Tibial nerve (tissue), 4 donors: ENCODE measurements at regions not wholly inside any gene's neighbourhood (a gene's known extent, or its start where the extent isn't known, plus 50 kb on each side); places are given as distances from the start of the nearest gene placed in this dataset.

Experiments
- DNase-seq, 2 donors: peaks; one replicate each; pipeline ENCODE4 v3.0.0-alpha.2; 2019; ENCODE audit warnings: low spot score in 2 of 2
- H3K27ac ChIP-seq, 4 donors: fragments of 200-600 bp; sonication (generic) in 3 of 4; one replicate each; pipeline ENCODE4 v1.5.1; 2017 to 2019; ENCODE audit warnings: mild to moderate bottlenecking in 1 of 4
- H3K27me3 ChIP-seq, 2 donors: fragments of 200-600 bp; sonication (generic) in 1 of 2; one replicate each; pipeline versions ENCODE4 v1.5.1 to v1.6.0; 2017 to 2019
- H3K36me3 ChIP-seq, 3 donors: fragments of 200-600 bp; sonication (generic); one replicate each; pipeline ENCODE4 v1.5.1; 2018 to 2019
- H3K4me1 ChIP-seq, 4 donors: fragments of 200-600 bp; sonication (generic) in 3 of 4; one replicate each; pipeline ENCODE4 v1.5.1; 2017 to 2019
- H3K4me3 ChIP-seq, 4 donors: fragments of 200-600 bp; sonication (generic) in 3 of 4; one replicate each; pipeline ENCODE4 v1.5.1; 2017 to 2019; ENCODE audit warnings: mild to moderate bottlenecking in 1 of 4, moderate library complexity in 1 of 4
- H3K9me3 ChIP-seq, 4 donors: fragments of 200-600 bp; sonication (generic) in 3 of 4; one replicate each; pipeline ENCODE4 v1.5.1; 2017 to 2019
- EP300 ChIP-seq, 2 donors: sonication (generic); formaldehyde crosslinking; IDR thresholded peaks; one replicate each; pipeline ENCODE4 v1.6.1; 2017; ENCODE audit warnings: antibody characterized with exemption in 2 of 2, mild to moderate bottlenecking in 1 of 2
- POLR2A ChIP-seq, 2 donors: fragments of 450-650 bp; IDR thresholded peaks; one replicate each; pipeline ENCODE4 v1.6.1; 2017; ENCODE audit warnings: antibody characterized with exemption in 2 of 2, mild to moderate bottlenecking in 2 of 2, moderate library complexity in 2 of 2
- WGBS, 2 donors: methylation state at CpG; one replicate each; pipeline ENCODE4 v1.1.5; 2018; 5-methylcytosine and 5-hydroxymethylcytosine counted together
- TF ChIP-seq, protein P1 (sequence below), 5 experiments: fragments of 200-600 bp in 3 of 5; fragments of 450-650 bp in 2 of 5; sonication (generic) in 3 of 5; IDR thresholded peaks; one replicate each; pipeline ENCODE4 v1.5.1; 2016 to 2019; ENCODE audit warnings: antibody characterized with exemption in 5 of 5, mild to moderate bottlenecking in 3 of 5, moderate library complexity in 2 of 5

DNA sequence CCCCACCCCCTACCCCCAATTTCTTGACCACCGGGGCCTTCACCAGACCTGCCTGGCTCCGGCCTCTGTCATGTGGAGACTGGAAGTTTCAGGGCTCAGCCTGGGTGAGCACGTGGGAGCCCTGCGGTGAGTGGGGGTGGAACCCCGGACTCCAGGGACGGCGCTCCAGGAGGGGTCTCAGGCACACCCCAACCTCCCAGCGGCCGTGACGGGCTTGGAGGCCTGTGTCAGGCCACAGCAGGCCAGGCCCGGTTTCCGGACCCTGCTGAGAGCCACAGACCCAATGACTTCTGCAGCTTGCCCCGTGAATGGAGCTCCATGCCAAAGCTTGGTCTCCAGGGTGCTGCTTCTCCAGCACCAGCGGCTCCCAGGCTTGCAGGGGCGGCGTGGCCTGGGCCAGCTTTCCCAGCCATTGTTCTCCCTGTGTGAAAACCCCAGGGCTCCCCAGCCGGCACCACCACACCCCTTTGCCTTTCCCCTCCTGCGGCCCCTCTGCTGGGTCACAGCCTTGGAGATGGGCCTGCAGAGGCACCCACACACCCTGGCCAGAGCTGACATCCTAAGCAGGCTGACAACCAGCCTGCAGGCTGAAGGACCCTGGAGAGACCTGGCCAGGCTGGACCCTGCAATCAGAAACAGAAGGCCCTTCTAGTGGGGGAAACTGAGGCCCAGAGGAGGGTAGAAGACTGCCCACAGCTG, 186.2 kb upstream of the C14orf180 start:
- DNase-seq: no peak
- Histone ChIP-seq H3K9me3 (peaks cover 0 to 26% (median 4%) of the 10 kb centered on the region in 4 donors), H3K27ac (no peak overlapping the region), H3K4me3 (no peak overlapping the region), H3K27me3 (peaks cover 0 to 6% of the 10 kb centered on the region in 2 donors), H3K36me3 (no peaks in the 10 kb centered on the region), H3K4me1 (peaks cover 0 to 14% (median 3%) of the 10 kb centered on the region in 4 donors)
- 70 to 80% methylated on average over 15 to 18 of the region's 18 CpGs for WGBS, 2 donors
- TF ChIP-seq POLR2A (IDR thresholded peaks at IDR 0.05) (no peak), EP300 (IDR thresholded peaks at IDR 0.05) (no peak)
- TF ChIP-seq, protein P1, sequence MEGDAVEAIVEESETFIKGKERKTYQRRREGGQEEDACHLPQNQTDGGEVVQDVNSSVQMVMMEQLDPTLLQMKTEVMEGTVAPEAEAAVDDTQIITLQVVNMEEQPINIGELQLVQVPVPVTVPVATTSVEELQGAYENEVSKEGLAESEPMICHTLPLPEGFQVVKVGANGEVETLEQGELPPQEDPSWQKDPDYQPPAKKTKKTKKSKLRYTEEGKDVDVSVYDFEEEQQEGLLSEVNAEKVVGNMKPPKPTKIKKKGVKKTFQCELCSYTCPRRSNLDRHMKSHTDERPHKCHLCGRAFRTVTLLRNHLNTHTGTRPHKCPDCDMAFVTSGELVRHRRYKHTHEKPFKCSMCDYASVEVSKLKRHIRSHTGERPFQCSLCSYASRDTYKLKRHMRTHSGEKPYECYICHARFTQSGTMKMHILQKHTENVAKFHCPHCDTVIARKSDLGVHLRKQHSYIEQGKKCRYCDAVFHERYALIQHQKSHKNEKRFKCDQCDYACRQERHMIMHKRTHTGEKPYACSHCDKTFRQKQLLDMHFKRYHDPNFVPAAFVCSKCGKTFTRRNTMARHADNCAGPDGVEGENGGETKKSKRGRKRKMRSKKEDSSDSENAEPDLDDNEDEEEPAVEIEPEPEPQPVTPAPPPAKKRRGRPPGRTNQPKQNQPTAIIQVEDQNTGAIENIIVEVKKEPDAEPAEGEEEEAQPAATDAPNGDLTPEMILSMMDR (IDR thresholded peaks at IDR 0.05): no peak

DNA sequence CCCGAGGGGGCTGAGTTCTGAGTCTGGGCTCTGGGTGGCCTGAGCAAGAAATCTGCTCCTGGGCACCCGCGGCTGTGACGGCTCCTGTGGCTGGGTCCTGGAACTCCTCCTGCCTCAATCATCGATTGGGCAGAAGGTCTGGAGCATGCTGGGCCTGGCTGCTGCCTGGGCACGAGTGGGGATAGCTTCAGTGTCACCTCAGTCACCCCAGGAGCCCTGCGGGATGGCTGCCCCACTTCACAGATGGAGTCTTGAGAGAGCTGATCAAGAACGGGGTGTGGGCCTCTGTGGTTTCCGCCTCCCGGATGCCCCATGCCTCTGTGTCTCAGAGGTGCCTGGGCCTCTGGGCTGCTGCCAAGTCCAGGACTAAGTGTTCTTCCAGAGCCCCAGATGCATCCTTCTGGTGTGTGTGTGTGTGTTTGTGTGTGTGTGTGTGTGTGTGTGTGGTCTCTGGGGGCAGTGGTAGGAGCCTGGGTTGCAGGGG, 185.6 kb upstream of the C14orf180 start:
- no peak overlapping the region for H3K27ac ChIP-seq
- 55 to 61% methylated on average over 9 to 10 of the region's 10 CpGs for WGBS, 2 donors
- TF ChIP-seq EP300 (IDR thresholded peaks at IDR 0.05): no peak
- no peak for TF ChIP-seq POLR2A (IDR thresholded peaks at IDR 0.05)
- TF ChIP-seq, protein P1 (IDR thresholded peaks at IDR 0.05): no peak
- H3K9me3 ChIP-seq: peaks cover 0 to 32% (median 5%) of the 10 kb centered on the region in 4 donors
- no peaks in the 10 kb centered on the region for H3K36me3 ChIP-seq
- peak in 1 of 2 donors; percentile 21 for DNase-seq
- peaks cover 0 to 14% (median 3%) of the 10 kb centered on the region in 4 donors for H3K4me1 ChIP-seq
- H3K27me3 ChIP-seq: peaks cover 0 to 6% of the 10 kb centered on the region in 2 donors
- no peak overlapping the region for H3K4me3 ChIP-seq

DNA sequence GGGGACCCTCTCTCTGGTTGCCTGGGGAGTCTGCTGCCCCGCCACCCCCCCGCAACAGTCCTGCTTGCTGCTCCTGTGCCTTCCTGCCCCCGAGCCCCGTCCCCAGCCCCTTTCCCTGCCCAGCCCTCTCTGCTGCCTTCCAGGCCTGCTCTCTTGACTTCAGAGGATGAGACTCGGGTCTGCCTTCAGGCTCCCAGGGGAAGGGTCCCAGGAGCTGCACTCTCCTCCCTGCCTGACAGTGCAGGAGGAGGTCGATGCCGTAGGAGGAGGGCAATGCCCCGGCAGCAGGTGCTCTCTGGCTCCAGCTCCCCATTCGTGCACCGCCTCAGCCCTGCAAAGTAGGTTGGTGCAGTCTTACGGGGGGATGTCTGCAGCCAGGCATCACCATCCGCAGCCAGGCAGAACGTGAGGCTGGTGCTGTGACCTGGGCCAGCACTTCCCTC, 185.1 kb upstream of the C14orf180 start:
- no peak overlapping the region for H3K4me3 ChIP-seq
- WGBS, 2 donors: 57 to 58% methylated on average over 11 to 12 of the region's 13 CpGs
- no peak overlapping the region for H3K27ac ChIP-seq
- TF ChIP-seq EP300 (IDR thresholded peaks at IDR 0.05) (no peak), POLR2A (IDR thresholded peaks at IDR 0.05) (no peak)
- TF ChIP-seq, protein P1 (IDR thresholded peaks at IDR 0.05): no peak
- H3K27me3 ChIP-seq: peaks cover 0 to 6% of the 10 kb centered on the region in 2 donors
- H3K9me3 ChIP-seq: peaks cover 0 to 37% (median 5%) of the 10 kb centered on the region in 4 donors
- no peak for DNase-seq
- H3K4me1 ChIP-seq: peaks cover 0 to 14% (median 3%) of the 10 kb centered on the region in 4 donors
- H3K36me3 ChIP-seq: no peaks in the 10 kb centered on the region

DNA sequence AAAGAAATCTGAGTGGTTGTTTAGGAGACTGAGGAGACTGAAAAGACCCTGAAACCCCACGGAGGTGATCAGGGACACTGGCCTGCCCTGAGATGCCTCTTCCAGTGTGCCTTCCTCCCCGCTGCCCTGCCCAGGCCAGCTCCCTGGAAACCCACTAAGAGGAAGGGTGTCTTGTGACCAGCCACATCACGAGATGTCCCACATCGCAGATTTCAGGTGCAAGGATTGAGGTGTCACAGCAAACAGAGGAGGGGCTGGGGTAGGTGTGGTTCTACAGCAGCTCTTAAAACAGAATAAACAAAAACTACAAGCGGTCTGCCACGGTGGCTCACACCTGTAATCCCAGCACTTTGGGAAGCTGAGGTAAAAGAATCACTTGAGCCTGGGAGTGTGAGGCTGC, 184.3 kb upstream of the C14orf180 start:
- Histone ChIP-seq H3K36me3 (no peaks in the 10 kb centered on the region), H3K27me3 (peaks cover 0 to 6% of the 10 kb centered on the region in 2 donors), H3K4me1 (peaks cover 0 to 14% (median 3%) of the 10 kb centered on the region in 4 donors), H3K27ac (no peak overlapping the region), H3K4me3 (no peak overlapping the region), H3K9me3 (peaks cover 0 to 41% (median 5%) of the 10 kb centered on the region in 4 donors)
- no peak for DNase-seq
- 74 to 76% methylated on average over 6 of the region's 6 CpGs for WGBS, 2 donors
- TF ChIP-seq EP300 (IDR thresholded peaks at IDR 0.05) (no peak), POLR2A (IDR thresholded peaks at IDR 0.05) (no peak)
- TF ChIP-seq, protein P1 (IDR thresholded peaks at IDR 0.05): no peak
